Stimulated activated naive CD8-positive, alpha-beta T cell treated with anti-CD3 and anti-CD28 coated beads, Interleukin-15, Interleukin-2, amounts not matched to agents 100 U/mL and 50 U/mL, for 24 hours (primary cell): ENCODE measurements at regions not wholly inside any gene's neighbourhood (a gene's known extent, or its start where the extent isn't known, plus 50 kb on each side); places are given as distances from the start of the nearest gene placed in this dataset.
A peak's percentile ranks its signal among the peaks of the same experiment; 100 is the strongest.
"Not testable (repeated sequence)": the region's sequence is repeated elsewhere in the genome, so short reads cannot be mapped to it uniquely, and the experiment has no call there.

Experiments used
- ATAC-seq: fragments of 150-1000 bp; cut with Tn5 transposase; one replicate; pipeline ENCODE4 v1.10.0; 2021
- DNase-seq: peaks from one replicate; pipeline ENCODE4 v3.0.0; 2021

- ATAC-seq, result no peak
- no peak for DNase-seq
Observed at GRCh38 chr9:100639854-100640253, 62.0 kb downstream of the CAVIN4 start.

- DNase-seq (no peak), ATAC-seq (no peak)
Observed at GRCh38 chr9:100640447-100641050, 62.7 kb downstream of the CAVIN4 start.

- no peak for ATAC-seq
- DNase-seq, result no peak
Observed at GRCh38 chr9:100641166-100641565, 63.3 kb downstream of the CAVIN4 start.

DNA sequence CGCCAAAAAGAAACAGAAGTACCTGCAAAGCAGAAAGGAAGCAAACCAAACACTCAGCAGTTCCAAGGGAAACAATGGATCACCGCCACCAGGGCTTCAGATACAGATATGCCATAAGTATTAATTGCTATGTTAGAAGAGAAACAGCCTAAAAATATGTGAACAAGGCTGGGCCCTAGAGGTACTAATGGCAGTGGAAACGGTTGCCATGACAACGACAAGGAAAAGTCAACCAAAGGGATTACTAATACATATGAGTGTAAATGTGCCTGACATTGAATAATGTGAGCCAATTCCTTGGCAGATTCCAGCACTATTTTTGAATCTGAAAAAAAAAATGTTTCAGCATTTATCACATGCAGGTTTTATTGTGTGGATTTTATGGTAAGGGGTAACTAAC, 75.0 kb downstream of the CAVIN4 start:
- DNase-seq (no peak), ATAC-seq (no peak)

DNA sequence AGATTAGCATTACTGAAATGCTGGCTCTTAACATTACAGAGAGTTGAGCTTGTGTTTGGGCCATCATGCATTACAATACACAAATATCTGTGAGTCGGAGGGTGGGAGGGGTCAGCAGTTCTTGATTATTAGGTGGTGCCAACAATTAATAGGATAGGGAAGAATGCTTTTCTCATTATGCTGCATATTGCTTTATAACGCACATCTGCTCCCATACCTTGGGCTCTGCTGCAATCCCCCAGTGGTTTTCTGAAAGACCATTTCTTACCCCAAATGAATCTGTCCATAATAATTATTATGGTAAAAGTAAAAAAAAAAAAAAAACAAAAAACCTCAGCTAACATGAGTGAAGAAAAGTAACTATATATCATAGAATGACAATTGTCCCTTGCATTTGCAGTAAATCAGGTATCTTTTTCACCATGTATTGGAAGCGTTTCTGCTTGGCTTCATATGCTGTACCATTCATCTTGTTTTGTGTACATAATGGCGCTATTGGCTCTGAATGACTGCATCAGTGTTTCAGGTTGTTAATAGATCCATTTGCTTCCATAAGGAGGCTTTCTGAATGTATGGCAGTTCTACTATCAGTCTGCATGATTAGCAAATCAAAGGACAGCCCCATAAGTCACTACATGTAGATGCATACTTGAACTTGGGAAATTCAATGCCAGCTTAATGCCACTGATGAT, 75.9 kb downstream of the CAVIN4 start:
- no peak for DNase-seq
- no peak for ATAC-seq

GRCh38 chr9:100656851-100657250, 79.0 kb downstream of the CAVIN4 start:
- not testable (repeated sequence) for DNase-seq, ATAC-seq

DNA sequence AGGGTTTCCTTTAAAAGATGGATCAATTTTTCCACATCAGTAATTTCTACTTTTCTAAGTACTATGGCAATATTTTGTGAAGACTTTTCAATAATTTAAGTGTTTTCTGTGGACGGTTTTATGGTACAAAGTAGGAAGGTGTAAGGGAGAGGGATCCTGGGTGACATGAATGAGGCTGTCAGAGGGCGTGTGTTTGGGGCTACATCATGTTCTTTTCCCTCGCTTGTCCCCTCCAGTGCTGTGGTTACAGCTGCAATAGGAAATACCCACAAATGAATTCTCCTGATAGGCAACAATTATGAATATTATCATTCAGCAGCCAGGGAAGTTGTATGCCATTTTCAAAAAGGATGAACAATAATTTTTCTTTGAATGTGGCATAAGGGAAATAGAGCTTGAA, 83.8 kb downstream of the CAVIN4 start:
- ATAC-seq, result no peak
- DNase-seq, result no peak

GRCh38 chr9:100662122-100662521, 84.2 kb downstream of the CAVIN4 start:
- DNase-seq (no peak), ATAC-seq (no peak)

- DNase-seq (no peak), ATAC-seq (no peak)
Observed at GRCh38 chr9:100667448-100667847, 89.6 kb downstream of the CAVIN4 start.

DNA sequence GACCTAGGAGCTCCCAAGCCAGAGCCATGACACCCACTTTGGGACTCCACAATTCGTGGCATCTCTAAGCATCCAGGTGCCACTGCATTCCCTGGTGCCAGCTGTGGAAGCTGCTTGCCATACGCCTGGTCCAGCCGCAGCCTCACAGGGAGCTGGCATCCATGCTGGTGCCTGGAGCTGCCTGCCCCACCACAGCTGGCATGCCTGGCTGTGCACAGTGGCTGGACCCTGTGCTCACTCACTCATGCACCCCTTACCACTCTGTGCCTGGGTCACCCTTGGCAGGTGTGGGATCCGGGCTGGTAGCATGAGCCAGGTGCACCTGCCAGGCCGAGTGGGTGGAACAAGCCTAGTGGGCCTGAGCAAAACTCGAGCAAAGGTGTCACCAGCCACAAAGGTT, 90.1 kb downstream of the CAVIN4 start:
- ATAC-seq, result no peak
- no peak for DNase-seq

DNA sequence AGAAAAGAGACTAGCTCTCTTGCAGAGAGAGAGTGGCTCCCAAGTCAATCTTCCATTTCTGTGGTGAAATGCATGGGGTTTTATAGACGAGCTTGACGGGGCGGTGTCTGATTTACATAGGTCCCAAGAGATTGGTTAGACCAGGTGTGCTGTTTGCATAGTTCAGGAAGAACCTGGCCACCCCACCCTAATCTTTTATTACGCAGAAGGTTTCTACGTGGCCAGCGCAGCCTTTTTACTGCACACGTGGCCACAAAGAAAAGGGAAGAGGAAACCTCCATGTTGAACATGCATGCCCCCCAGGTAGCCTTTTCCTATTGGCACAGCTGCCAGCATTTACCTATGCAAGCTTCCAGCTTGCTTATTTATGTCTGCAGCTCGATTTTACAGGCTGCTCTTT, 92.1 kb downstream of the CAVIN4 start:
- DNase-seq (no peak), ATAC-seq (no peak)

GRCh38 chr9:100670719-100671118, 92.8 kb downstream of the CAVIN4 start:
- DNase-seq (no peak), ATAC-seq (no peak)

GRCh38 chr9:100671898-100672297, 94.0 kb downstream of the CAVIN4 start:
- ATAC-seq (no peak), DNase-seq (no peak)

DNA sequence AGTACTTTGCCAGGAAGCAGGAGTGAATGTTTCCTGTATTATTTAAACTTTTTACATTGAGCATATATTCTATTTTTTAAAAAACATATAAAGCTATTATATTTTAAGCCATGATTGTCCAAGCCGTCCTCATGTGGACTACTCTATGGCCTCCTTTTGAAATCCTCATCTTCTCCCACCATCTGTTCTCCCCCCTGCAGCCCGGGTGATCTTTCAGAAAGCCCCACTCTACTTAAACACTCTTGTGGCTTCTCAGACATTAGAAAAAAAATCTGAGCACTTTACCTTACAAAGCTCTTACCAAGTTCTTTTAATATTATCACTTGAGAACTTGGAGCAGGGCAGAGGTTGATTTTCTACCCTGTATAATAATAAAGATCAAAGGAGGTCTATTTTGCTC, 95.4 kb downstream of the CAVIN4 start:
- DNase-seq (no peak), ATAC-seq (no peak)

DNA sequence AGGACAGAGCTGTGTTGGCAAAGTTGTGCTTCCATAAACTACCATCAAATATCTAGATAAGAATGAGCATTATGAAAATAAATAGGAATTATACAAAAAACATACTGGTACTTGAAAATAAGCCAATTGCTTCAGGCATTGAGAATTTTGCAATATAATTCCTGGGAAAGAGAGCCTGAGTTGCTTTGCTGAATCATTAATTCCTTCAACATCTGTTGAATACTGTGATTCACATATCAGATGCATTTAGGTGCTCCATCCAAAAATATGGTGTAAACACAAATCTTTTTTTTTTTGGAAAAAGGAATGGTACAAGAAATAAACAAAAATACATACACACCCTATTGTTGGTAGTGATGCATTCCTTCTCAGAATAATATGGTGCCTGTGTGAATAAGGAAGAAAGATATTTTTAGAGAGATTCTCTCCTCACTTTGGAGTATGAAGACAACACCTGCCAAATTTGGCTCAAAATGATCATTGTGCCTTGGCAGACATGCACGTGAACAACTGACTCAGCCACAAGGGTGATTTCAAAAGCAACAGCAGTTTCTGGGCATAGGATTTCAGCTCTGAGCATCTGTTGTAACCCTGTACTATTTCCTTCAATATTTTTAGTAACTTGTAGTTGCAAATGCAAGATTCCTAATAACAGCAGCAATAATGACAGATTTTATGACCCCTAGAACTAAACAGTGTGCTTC, 96.7 kb downstream of the CAVIN4 start:
- no peak for ATAC-seq

DNA sequence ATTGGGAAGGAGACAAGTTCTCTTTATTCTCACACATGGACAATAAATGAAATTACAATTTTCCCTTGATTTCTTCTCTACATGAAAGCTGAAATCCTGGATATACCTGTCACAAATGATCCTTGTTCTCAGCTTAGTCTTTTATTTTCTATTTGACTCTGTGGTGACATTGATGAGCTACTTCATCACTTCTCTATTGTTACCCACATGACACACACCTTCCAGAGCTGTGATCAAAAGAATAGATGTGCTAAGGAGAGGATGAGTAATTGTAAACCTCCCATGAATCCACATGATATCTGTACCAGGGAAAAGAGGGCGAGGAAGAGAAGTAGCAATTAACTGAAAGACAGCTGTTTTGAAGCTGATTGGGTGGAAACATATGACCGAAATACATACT, 102.0 kb downstream of the CAVIN4 start:
- ATAC-seq, result peak; percentile 36
- no peak for DNase-seq

More for the DNA sequence above, 96.7 kb downstream of the CAVIN4 start:
- no peak for DNase-seq

- ATAC-seq (no peak), DNase-seq (no peak)
Observed at GRCh38 chr9:100686420-100686819, 108.5 kb downstream of the CAVIN4 start.

DNA sequence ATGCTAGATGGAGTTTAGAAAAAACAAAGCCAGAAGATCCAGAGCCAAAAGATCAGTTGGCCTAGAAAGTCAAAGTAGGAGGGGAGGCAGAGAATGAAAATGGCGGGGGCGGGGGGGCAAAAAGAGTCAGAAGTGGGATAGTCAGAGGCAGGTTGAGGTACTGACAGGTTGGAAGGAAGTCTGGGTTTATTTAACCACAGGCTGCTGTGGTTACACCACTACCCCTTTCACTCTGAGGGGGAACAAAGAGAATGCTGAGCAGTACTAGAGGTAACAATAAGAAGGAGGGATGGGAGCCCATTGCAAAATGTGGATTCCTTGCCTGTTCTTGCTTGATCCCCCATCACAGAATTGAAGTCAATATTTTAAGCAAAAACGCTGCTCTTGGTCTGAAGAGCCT, 111.8 kb downstream of the CAVIN4 start:
- peak; percentile 6 for DNase-seq
- ATAC-seq, result peak; percentile 87

- DNase-seq, result no peak
- peak; percentile 36 for ATAC-seq
Observed at GRCh38 chr9:100690438-100690837, 112.6 kb downstream of the CAVIN4 start.

- ATAC-seq, result no peak
- DNase-seq, result no peak
Observed at GRCh38 chr9:100697339-100697738, 119.5 kb downstream of the CAVIN4 start.

DNA sequence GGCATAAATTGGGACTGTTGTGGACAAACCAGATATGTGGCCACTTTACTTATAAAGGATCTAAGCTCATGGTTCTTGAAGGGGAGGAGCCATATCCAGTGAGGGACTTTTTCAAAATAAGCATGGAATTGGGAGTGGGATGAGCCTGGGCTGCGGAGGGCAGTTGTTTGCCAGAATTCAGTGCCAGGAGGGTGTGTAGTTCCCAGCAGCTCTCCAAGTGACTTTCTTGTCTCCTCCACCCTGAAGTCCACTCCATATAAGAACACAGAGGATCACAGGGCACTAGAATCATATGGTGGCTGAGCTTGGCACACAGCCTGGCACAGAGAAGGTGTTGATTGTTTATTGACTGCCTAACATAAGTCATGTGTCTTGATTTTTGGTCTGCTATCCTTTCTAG, 121.1 kb downstream of the CAVIN4 start:
- DNase-seq (no peak), ATAC-seq (no peak)

GRCh38 chr9:100699668-100700067, 121.8 kb downstream of the CAVIN4 start:
- ATAC-seq, result no peak
- DNase-seq, result no peak

DNA sequence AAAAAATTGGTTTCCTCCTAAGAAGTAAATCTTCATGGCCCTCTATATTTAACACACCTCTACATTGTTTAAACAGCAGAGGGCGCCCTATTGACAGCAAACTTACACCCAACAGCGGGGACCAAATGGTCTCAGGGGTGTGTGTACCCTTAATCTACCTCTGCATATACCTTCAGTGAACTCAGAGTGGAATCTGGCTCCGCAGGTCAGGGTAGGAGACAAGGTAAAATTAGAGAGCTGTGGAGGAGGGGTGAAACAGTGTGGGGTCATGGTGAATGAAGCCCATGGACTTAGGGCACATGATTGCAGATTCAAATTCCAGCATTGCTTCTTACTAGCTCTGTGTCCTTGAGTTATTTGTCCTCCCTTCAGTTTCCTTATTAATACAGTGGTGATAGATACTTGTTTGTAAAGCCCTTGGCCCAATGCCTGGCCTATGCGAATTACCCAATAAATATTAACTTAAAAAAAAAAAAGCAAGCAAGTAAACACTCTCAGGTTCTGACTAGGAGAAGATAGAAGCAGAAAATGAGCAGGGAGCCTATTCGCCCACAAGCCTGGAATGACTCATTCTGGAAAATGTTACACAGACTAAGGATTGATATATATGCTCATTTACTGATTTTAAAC, 122.9 kb downstream of the CAVIN4 start:
- ATAC-seq (no peak), DNase-seq (peak; percentile 5)
